K562 (cell line): ENCODE measurements at regions not wholly inside any gene's neighbourhood (a gene's known extent, or its start where the extent isn't known, plus 50 kb on each side); places are given as distances from the start of the nearest gene placed in this dataset.

ENCODE experiments used
- BHLHE40 ChIP-seq: IDR thresholded peaks from 2 replicates; pipeline ENCODE4 v1.6.1; 2011; ENCODE audit warnings: low read length, improper control_type of control experiment
- IRF2 ChIP-seq: sonication (generic); formaldehyde crosslinking; IDR thresholded peaks from 2 replicates; pipeline ENCODE4 v1.8.1; 2022; ENCODE audit warnings: mild to moderate bottlenecking, missing genetic modification reagents
- MAZ ChIP-seq, 2 experiments: fragments of 450-650 bp in 1 of 2; sonication (generic) in 1 of 2; formaldehyde crosslinking; IDR thresholded peaks in 1 of 2; conservative IDR thresholded peaks in 1 of 2; 2 replicates each; pipeline versions ENCODE4 v1.4.0 to v1.5.0; 2020; ENCODE audit warnings: mild to moderate bottlenecking in 1 of 2, missing genetic modification reagents in 1 of 2
- TARDBP ChIP-seq: fragments of 450-650 bp; IDR thresholded peaks from 2 replicates; pipeline ENCODE4 v1.6.1; 2016
- TF ChIP-seq, protein P1 (sequence below): sonication (generic); formaldehyde crosslinking; IDR thresholded peaks from 2 replicates; pipeline ENCODE4 v1.8.1; 2022; ENCODE audit warnings: missing genetic modification reagents

DNA sequence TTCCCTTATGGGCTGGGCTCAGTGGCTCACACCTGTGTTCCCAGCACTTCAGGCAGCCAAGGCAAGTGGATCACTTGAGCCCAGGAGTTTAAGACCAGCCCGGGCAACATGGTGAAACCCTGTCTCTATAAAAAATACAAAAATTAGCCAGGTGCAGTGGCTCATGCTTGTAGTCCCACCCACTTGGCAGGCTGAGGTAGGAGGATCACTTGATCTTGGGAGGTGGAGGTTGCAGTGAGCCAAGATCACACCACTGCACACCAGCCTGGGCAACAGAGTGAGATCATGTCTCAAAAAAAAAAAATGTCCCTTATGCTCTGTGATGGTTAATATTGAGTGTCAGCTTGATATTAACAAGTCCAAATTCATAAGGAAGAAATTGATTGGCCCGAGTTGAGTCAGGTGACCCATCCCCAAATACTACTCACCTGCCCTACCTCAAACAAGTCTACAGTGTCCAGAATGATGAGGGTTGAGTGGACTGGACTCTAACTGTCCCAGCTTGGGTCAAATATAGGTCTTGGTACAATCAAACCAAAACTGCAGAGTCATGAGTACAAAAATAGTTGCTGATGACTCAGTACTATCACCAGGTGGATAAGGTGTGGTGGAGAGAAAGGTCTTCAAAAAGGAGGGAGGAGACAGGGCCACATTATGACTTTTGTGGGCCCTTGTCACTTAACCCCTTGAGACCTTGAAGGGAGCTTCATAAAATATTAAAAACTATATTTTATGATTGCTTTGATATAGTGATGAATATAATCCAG is 161.0 kb downstream of the ZNF326 start:
- no peak for TF ChIP-seq IRF2 (CRISPR knock-in tag)
- TF ChIP-seq, protein P1, sequence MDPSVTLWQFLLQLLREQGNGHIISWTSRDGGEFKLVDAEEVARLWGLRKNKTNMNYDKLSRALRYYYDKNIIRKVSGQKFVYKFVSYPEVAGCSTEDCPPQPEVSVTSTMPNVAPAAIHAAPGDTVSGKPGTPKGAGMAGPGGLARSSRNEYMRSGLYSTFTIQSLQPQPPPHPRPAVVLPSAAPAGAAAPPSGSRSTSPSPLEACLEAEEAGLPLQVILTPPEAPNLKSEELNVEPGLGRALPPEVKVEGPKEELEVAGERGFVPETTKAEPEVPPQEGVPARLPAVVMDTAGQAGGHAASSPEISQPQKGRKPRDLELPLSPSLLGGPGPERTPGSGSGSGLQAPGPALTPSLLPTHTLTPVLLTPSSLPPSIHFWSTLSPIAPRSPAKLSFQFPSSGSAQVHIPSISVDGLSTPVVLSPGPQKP (CRISPR knock-in tag): no peak
- TF ChIP-seq MAZ (CRISPR knock-in tag; conservative IDR thresholded peaks at IDR 0.05 in 1 of 2, IDR thresholded peaks at IDR 0.05 in 1 of 2): no peak
- no peak for TF ChIP-seq TARDBP
- no peak for TF ChIP-seq BHLHE40
